HL-60 (cell line): ENCODE measurements at regions not wholly inside any gene's neighbourhood (a gene's known extent, or its start where the extent isn't known, plus 50 kb on each side); places are given as distances from the start of the nearest gene placed in this dataset.

Experiments
- POLR2AphosphoS5 ChIP-seq: IDR thresholded peaks from 2 replicates; pipeline ENCODE4 v1.6.1; 2012; ENCODE audit warnings: low read depth
- TF ChIP-seq, protein P1 (sequence below): IDR thresholded peaks from one replicate; pipeline ENCODE4 v1.5.1; 2011; ENCODE audit warnings: low read length, control low read depth, inconsistent platforms; ENCODE audit not compliant: insufficient read depth

- TF ChIP-seq, protein P1, sequence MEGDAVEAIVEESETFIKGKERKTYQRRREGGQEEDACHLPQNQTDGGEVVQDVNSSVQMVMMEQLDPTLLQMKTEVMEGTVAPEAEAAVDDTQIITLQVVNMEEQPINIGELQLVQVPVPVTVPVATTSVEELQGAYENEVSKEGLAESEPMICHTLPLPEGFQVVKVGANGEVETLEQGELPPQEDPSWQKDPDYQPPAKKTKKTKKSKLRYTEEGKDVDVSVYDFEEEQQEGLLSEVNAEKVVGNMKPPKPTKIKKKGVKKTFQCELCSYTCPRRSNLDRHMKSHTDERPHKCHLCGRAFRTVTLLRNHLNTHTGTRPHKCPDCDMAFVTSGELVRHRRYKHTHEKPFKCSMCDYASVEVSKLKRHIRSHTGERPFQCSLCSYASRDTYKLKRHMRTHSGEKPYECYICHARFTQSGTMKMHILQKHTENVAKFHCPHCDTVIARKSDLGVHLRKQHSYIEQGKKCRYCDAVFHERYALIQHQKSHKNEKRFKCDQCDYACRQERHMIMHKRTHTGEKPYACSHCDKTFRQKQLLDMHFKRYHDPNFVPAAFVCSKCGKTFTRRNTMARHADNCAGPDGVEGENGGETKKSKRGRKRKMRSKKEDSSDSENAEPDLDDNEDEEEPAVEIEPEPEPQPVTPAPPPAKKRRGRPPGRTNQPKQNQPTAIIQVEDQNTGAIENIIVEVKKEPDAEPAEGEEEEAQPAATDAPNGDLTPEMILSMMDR = no peak
- TF ChIP-seq POLR2AphosphoS5 = no peak
Observed at GRCh38 chr7:3167551-3167950, 123.9 kb upstream of the CARD11 start.
